ENCODE measurements at regions not wholly inside any gene's neighbourhood (a gene's known extent, or its start where the extent isn't known, plus 50 kb on each side); places are given as distances from the start of the nearest gene placed in this dataset.

- no peak overlapping the region for H3K27ac ChIP-seq
- H3K27me3 ChIP-seq (ENCODE audit: insufficient read depth, low read depth, severe bottlenecking) = no peaks in the 10 kb centered on the region
- no peak for TF ChIP-seq CTCF (IDR thresholded peaks at IDR 0.05; ENCODE audit: low read depth, low read length)
- H3K36me3 ChIP-seq = no peaks in the 10 kb centered on the region
- H3K9me3 ChIP-seq (ENCODE audit: severe bottlenecking) = peaks cover 15% of the 10 kb centered on the region
- H3K4me3 ChIP-seq (ENCODE audit: low read depth, low read length) = no peak overlapping the region
- no peak for DNase-seq
These were observed 375.0 kb upstream of the C1orf174 start for GRCh38 chr1:4275083-4275482.

- Histone ChIP-seq H3K9me3 (ENCODE audit: severe bottlenecking) (peaks cover 15% of the 10 kb centered on the region), H3K27me3 (ENCODE audit: insufficient read depth, low read depth, severe bottlenecking) (no peaks in the 10 kb centered on the region), H3K4me3 (ENCODE audit: low read depth, low read length) (no peak overlapping the region), H3K36me3 (no peaks in the 10 kb centered on the region), H3K27ac (no peak overlapping the region)
- DNase-seq = no peak
- no peak for TF ChIP-seq CTCF (IDR thresholded peaks at IDR 0.05; ENCODE audit: low read depth, low read length)
These were observed 376.2 kb upstream of the C1orf174 start for GRCh38 chr1:4276238-4276637.

GRCh38 chr1:4277598-4277997, 376.8 kb upstream of the AJAP1 start:
- TF ChIP-seq CTCF (IDR thresholded peaks at IDR 0.05; ENCODE audit: low read depth, low read length) = no peak

GRCh38 chr1:4284976-4285375, 369.4 kb upstream of the AJAP1 start:
- no peaks in the 10 kb centered on the region for H3K36me3 ChIP-seq
- no peak for TF ChIP-seq CTCF (IDR thresholded peaks at IDR 0.05; ENCODE audit: low read depth, low read length)
- no peak overlapping the region for H3K4me3 ChIP-seq (ENCODE audit: low read depth, low read length)
- H3K27ac ChIP-seq = no peak overlapping the region
- peaks cover 9% of the 10 kb centered on the region for H3K9me3 ChIP-seq (ENCODE audit: severe bottlenecking)
- H3K27me3 ChIP-seq (ENCODE audit: insufficient read depth, low read depth, severe bottlenecking) = peaks cover 3% of the 10 kb centered on the region
- DNase-seq = no peak

More at GRCh38 chr1:4277598-4277997, 376.8 kb upstream of the AJAP1 start:
- Histone ChIP-seq H3K27me3 (ENCODE audit: insufficient read depth, low read depth, severe bottlenecking) (no peaks in the 10 kb centered on the region), H3K4me3 (ENCODE audit: low read depth, low read length) (no peak overlapping the region), H3K9me3 (ENCODE audit: severe bottlenecking) (peaks cover 16% of the 10 kb centered on the region), H3K36me3 (no peaks in the 10 kb centered on the region), H3K27ac (no peak overlapping the region)
- DNase-seq = no peak

- Histone ChIP-seq H3K36me3 (no peaks in the 10 kb centered on the region), H3K27me3 (ENCODE audit: insufficient read depth, low read depth, severe bottlenecking) (peaks cover 3% of the 10 kb centered on the region), H3K9me3 (ENCODE audit: severe bottlenecking) (no peaks in the 10 kb centered on the region), H3K27ac (no peak overlapping the region), H3K4me3 (ENCODE audit: low read depth, low read length) (no peak overlapping the region)
- no peak for TF ChIP-seq CTCF (IDR thresholded peaks at IDR 0.05; ENCODE audit: low read depth, low read length)
- DNase-seq = no peak
These were observed 361.5 kb upstream of the AJAP1 start for GRCh38 chr1:4292861-4293260.

- no peaks in the 10 kb centered on the region for H3K27me3 ChIP-seq (ENCODE audit: insufficient read depth, low read depth, severe bottlenecking)
- no peaks in the 10 kb centered on the region for H3K9me3 ChIP-seq (ENCODE audit: severe bottlenecking)
- no peak overlapping the region for H3K27ac ChIP-seq
- no peak for TF ChIP-seq CTCF (IDR thresholded peaks at IDR 0.05; ENCODE audit: low read depth, low read length)
- no peaks in the 10 kb centered on the region for H3K36me3 ChIP-seq
- H3K4me3 ChIP-seq (ENCODE audit: low read depth, low read length) = no peak overlapping the region
- no peak for DNase-seq
These were observed 355.9 kb upstream of the AJAP1 start for GRCh38 chr1:4298361-4299083.
